DOHH2 (cell line): ENCODE measurements at regions not wholly inside any gene's neighbourhood (a gene's known extent, or its start where the extent isn't known, plus 50 kb on each side); places are given as distances from the start of the nearest gene placed in this dataset.

Experiments used
- CTCF ChIP-seq: fragments of 200-600 bp; sonication (generic); IDR thresholded peaks from one replicate; pipeline ENCODE4 v1.5.1; 2014; ENCODE audit warnings: antibody characterized with exemption, mild to moderate bottlenecking, low read depth, low read length; ENCODE audit not compliant: poor library complexity, severe bottlenecking
- EZH2phosphoT487 ChIP-seq: fragments of 200-600 bp; sonication (generic); IDR thresholded peaks from 2 replicates; pipeline ENCODE4 v1.6.1; 2017; ENCODE audit warnings: borderline replicate concordance, mild to moderate bottlenecking, antibody characterized with exemption, low read length, moderate library complexity, mixed read lengths

GRCh38 chr13:87128491-87128890 is 542.7 kb upstream of the SLITRK5 start:
- no peak for TF ChIP-seq CTCF
- no peak for TF ChIP-seq EZH2phosphoT487
